ENCODE measurements at regions not wholly inside any gene's neighbourhood (a gene's known extent, or its start where the extent isn't known, plus 50 kb on each side); places are given as distances from the start of the nearest gene placed in this dataset.

- no peak overlapping the region for H4K5ac ChIP-seq (ENCODE audit: insufficient read length, low read depth, low read length)
- no peaks in the 10 kb centered on the region for H4K20me1 ChIP-seq (ENCODE audit: control insufficient read depth, insufficient read depth, insufficient read length)
- H3K4me3 Mint-ChIP-seq, result no peak overlapping the region
- H3K4ac ChIP-seq (ENCODE audit: low read depth, low read length), result no peak overlapping the region
- no peak overlapping the region for H2AK5ac ChIP-seq (ENCODE audit: insufficient read length, low read length)
- H3K9me3 Mint-ChIP-seq, result no peaks in the 10 kb centered on the region
- H2BK12ac ChIP-seq (ENCODE audit: insufficient read length, low read depth, low read length), result no peak overlapping the region
- no peak overlapping the region for H2BK5ac ChIP-seq (ENCODE audit: insufficient read length, low read length)
- H3K27ac ChIP-seq (ENCODE audit: insufficient read length, low read depth, low read length), result no peak overlapping the region
- H4K91ac ChIP-seq (ENCODE audit: insufficient read length, low read depth, low read length), result no peak overlapping the region
- WGBS (ENCODE audit: extremely low coverage, insufficient read length, low lambda C conversion rate), result no CpG with 5 or more reads among the region's 1 CpG
- peaks cover 4 to 8% of the 10 kb centered on the region in 2 experiments for H3K4me1 Mint-ChIP-seq
- no peak overlapping the region for H2AFZ ChIP-seq (ENCODE audit: low read length)
- no peak overlapping the region for H3K4me2 ChIP-seq (ENCODE audit: insufficient read depth, insufficient read length, low read length)
- H3K79me1 ChIP-seq (ENCODE audit: insufficient read depth, low read depth, low read length, poor library complexity, severe bottlenecking), result no peaks in the 10 kb centered on the region
- no peaks in the 10 kb centered on the region for H3K9me3 ChIP-seq (ENCODE audit: control insufficient read depth, low read depth, low read length)
- no peak overlapping the region for H3K23ac ChIP-seq (ENCODE audit: insufficient read length, low read depth, low read length)
- H3K18ac ChIP-seq (ENCODE audit: insufficient read length, low read depth, low read length), result no peak overlapping the region
- no peak for DNase-seq
- H4K8ac ChIP-seq (replicated peaks; ENCODE audit: insufficient read length, low read depth, low read length), result no peak overlapping the region
- no peak overlapping the region for H3K14ac ChIP-seq (ENCODE audit: insufficient read depth, low read length)
- no peaks in the 10 kb centered on the region; the same call in 1 of the 2 replicates for H3K4me1 ChIP-seq (ENCODE audit: insufficient read depth, low read length)
- no peak overlapping the region for H3K9ac ChIP-seq (ENCODE audit: extremely low read depth, insufficient read length, low read length)
- H3K27me3 Mint-ChIP-seq (ENCODE audit: low read depth), result no peaks in the 10 kb centered on the region
- TF ChIP-seq CTCF (conservative IDR thresholded peaks at IDR 0.05), result no peak
- H3K56ac ChIP-seq (ENCODE audit: insufficient read length, low read depth, low read length), result no peak overlapping the region
- no peak overlapping the region for H3K27ac Mint-ChIP-seq
- H2BK120ac ChIP-seq (ENCODE audit: low read depth, low read length, poor library complexity, severe bottlenecking), result no peak overlapping the region
- no peaks in the 10 kb centered on the region for H3K36me3 Mint-ChIP-seq (ENCODE audit: insufficient read depth in 1 of 3, low read depth in 3 of 3)
- no peaks in the 10 kb centered on the region for H3K79me2 ChIP-seq (ENCODE audit: insufficient read depth, low read length)
- no peak overlapping the region for H2BK15ac ChIP-seq (ENCODE audit: low read depth, low read length)
- H2BK20ac ChIP-seq (ENCODE audit: low read depth, low read length, poor library complexity, severe bottlenecking), result no peak overlapping the region
- no peaks in the 10 kb centered on the region for H3K27me3 ChIP-seq (ENCODE audit: insufficient read depth, low read length)
- no peak overlapping the region for H3T11ph ChIP-seq (ENCODE audit: low read length)
- no peaks in the 10 kb centered on the region for H3K23me2 ChIP-seq (ENCODE audit: insufficient read length, low read depth, low read length, poor library complexity, severe bottlenecking)
Measured at GRCh38 chr4:23305026-23305425, 584.8 kb downstream of the PPARGC1A start.
